HEK293 (cell line): ENCODE measurements at regions not wholly inside any gene's neighbourhood (a gene's known extent, or its start where the extent isn't known, plus 50 kb on each side); places are given as distances from the start of the nearest gene placed in this dataset.

Experiments used
- CTCF ChIA-PET: fragments of 350-600 bp; formaldehyde crosslinking; extraction: SDS; loops from one replicate; lab custom pipeline; 2021; ENCODE audit warnings: antibody characterized with exemption; lab: Yijun Ruan, JAX
- POLR2A ChIA-PET: fragments of 300-600 bp; formaldehyde crosslinking; extraction: SDS; loops from one replicate; lab custom pipeline; 2020; ENCODE audit warnings: antibody characterized with exemption, inconsistent platforms; lab: Yijun Ruan, JAX
- H3K27ac ChIP-seq: fragments of 200-500 bp; sonication (Bioruptor generic); 2 replicates; pipeline ENCODE4 v1.5.1; 2014; ENCODE audit warnings: low read depth, low read length, control low read depth, inconsistent platforms; ENCODE audit errors: extremely low read depth
- H3K36me3 ChIP-seq, 2 experiments: fragments of 200-500 bp in 1 of 2; sonication (Bioruptor generic) in 1 of 2; 1 replicate in 1 of 2; 2 replicates in 1 of 2; pipeline ENCODE4 v1.5.1; 2014 to 2017; ENCODE audit warnings: inconsistent platforms in 2 of 2, low read length in 2 of 2; ENCODE audit not compliant: control insufficient read depth in 2 of 2, insufficient read depth in 1 of 2
- H3K4me1 ChIP-seq: fragments of 200-500 bp; sonication (Bioruptor generic); 2 replicates; pipeline ENCODE4 v1.5.1; 2014; ENCODE audit warnings: mild to moderate bottlenecking, low read length, inconsistent platforms; ENCODE audit not compliant: control insufficient read depth, insufficient read depth
- H3K4me3 ChIP-seq: 2 replicates; pipeline ENCODE4 v1.5.1; 2011; ENCODE audit warnings: low read depth, mild to moderate bottlenecking, control low read depth, low read length, moderate library complexity
- H3K9me3 ChIP-seq: fragments of 200-500 bp; sonication (Bioruptor generic); 2 replicates; pipeline ENCODE4 v1.5.1; 2014; ENCODE audit warnings: low read depth, low read length, inconsistent platforms; ENCODE audit not compliant: control insufficient read depth, insufficient read depth
- MZF1 ChIP-seq: fragments of 450-650 bp; formaldehyde crosslinking; IDR thresholded peaks from 2 replicates; pipeline ENCODE4 v1.5.1; 2017; ENCODE audit warnings: missing biosample characterization, missing genetic modification characterization, borderline replicate concordance
- REPIN1 ChIP-seq: fragments of 450-650 bp; formaldehyde crosslinking; IDR thresholded peaks from 2 replicates; pipeline ENCODE4 v1.5.1; 2017; ENCODE audit warnings: missing biosample characterization, missing genetic modification characterization, low read depth
- ZBTB1 ChIP-seq: fragments of 450-650 bp; formaldehyde crosslinking; IDR thresholded peaks from 2 replicates; pipeline ENCODE4 v1.5.1; 2016; ENCODE audit warnings: missing biosample characterization, missing genetic modification characterization
- ZBTB20 ChIP-seq: fragments of 450-650 bp; formaldehyde crosslinking; IDR thresholded peaks from 2 replicates; pipeline ENCODE4 v1.5.1; 2016; ENCODE audit warnings: missing biosample characterization, missing genetic modification characterization
- ZFP3 ChIP-seq: fragments of 450-650 bp; formaldehyde crosslinking; IDR thresholded peaks from 2 replicates; pipeline ENCODE4 v1.5.1; 2016; ENCODE audit warnings: low read depth, missing biosample characterization, missing genetic modification characterization
- ZNF174 ChIP-seq: fragments of 450-650 bp; formaldehyde crosslinking; IDR thresholded peaks from 2 replicates; pipeline ENCODE4 v1.5.0; 2017; ENCODE audit warnings: missing biosample characterization, mild to moderate bottlenecking, missing genetic modification characterization
- ZNF366 ChIP-seq: fragments of 450-650 bp; formaldehyde crosslinking; conservative IDR thresholded peaks from 2 replicates; pipeline ENCODE4 v1.5.1; 2016; ENCODE audit warnings: missing biosample characterization, missing genetic modification characterization
- ZNF433 ChIP-seq: fragments of 450-650 bp; formaldehyde crosslinking; IDR thresholded peaks from 2 replicates; pipeline ENCODE4 v1.5.1; 2016; ENCODE audit warnings: missing biosample characterization, missing genetic modification characterization, low read depth
- ZNF544 ChIP-seq: fragments of 450-650 bp; formaldehyde crosslinking; IDR thresholded peaks from 2 replicates; pipeline ENCODE4 v1.5.0; 2017; ENCODE audit warnings: missing biosample characterization, missing genetic modification characterization
- ZNF596 ChIP-seq: fragments of 450-650 bp; IDR thresholded peaks from 2 replicates; pipeline ENCODE4 v1.5.0; 2018; ENCODE audit warnings: missing biosample characterization, mild to moderate bottlenecking, missing genetic modification characterization, moderate library complexity
- ZNF654 ChIP-seq: fragments of 450-650 bp; formaldehyde crosslinking; IDR thresholded peaks from 2 replicates; pipeline ENCODE4 v1.5.1; 2016; ENCODE audit warnings: low read depth, missing biosample characterization, missing genetic modification characterization
- ZNF677 ChIP-seq: fragments of 450-650 bp; IDR thresholded peaks from 2 replicates; pipeline ENCODE4 v1.5.0; 2018; ENCODE audit warnings: missing biosample characterization, mild to moderate bottlenecking, missing genetic modification characterization, moderate library complexity
- ZNF837 ChIP-seq: fragments of 450-650 bp; formaldehyde crosslinking; IDR thresholded peaks from 2 replicates; pipeline ENCODE4 v1.5.1; 2016; ENCODE audit warnings: missing biosample characterization, missing genetic modification characterization
- TF ChIP-seq, protein P1 (sequence below): fragments of 450-650 bp; formaldehyde crosslinking; IDR thresholded peaks from 2 replicates; pipeline ENCODE4 v1.5.1; 2016; ENCODE audit warnings: missing biosample characterization, missing genetic modification characterization, low read depth
- TF ChIP-seq, protein P2 (sequence below): fragments of 450-650 bp; formaldehyde crosslinking; IDR thresholded peaks from 2 replicates; pipeline ENCODE4 v1.5.1; 2016; ENCODE audit warnings: missing biosample characterization, missing genetic modification characterization
- TF ChIP-seq, protein P3 (sequence below): fragments of 450-650 bp; formaldehyde crosslinking; IDR thresholded peaks from 2 replicates; pipeline ENCODE4 v1.5.1; 2017; ENCODE audit warnings: missing biosample characterization, missing genetic modification characterization
- TF ChIP-seq, protein P4 (sequence below): fragments of 450-650 bp; formaldehyde crosslinking; conservative IDR thresholded peaks from 2 replicates; pipeline ENCODE4 v1.5.1; 2016; ENCODE audit warnings: low read depth, missing biosample characterization, missing genetic modification characterization
- TF ChIP-seq, protein P5 (sequence below): fragments of 450-650 bp; formaldehyde crosslinking; IDR thresholded peaks from 2 replicates; pipeline ENCODE4 v1.5.1; 2016; ENCODE audit warnings: missing biosample characterization, missing genetic modification characterization

DNA sequence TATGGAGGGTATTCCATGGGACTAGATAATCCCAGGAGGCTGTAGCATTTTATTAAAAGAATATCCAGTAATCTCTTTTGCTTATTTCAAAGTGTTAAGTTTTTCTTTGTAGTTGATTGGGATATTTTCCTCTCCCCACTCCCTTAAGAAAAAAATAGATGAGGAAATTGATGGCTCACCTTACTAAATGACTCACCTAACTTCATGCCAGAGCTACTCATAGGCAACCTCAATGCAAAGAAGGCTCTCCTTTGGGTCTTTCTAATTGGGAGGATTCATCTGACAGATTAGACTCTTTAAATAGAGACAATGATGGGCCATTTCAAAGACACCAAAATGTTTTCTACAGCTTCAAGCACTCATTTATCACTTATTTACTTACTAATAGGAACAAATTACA, 528.5 kb upstream of the BTBD3 start:
- no peaks in the 10 kb centered on the region for H3K4me1 ChIP-seq
- TF ChIP-seq ZNF366 (tag by site-specific recombination) (no peak), ZNF837 (tag by site-specific recombination) (no peak), ZFP3 (no peak), ZNF174 (tag by site-specific recombination) (no peak), ZNF433 (no peak), ZNF677 (tag by site-specific recombination) (no peak), REPIN1 (tag by site-specific recombination) (no peak), ZNF596 (tag by site-specific recombination) (no peak), ZNF544 (tag by site-specific recombination) (no peak), MZF1 (tag by site-specific recombination) (no peak), ZBTB20 (tag by site-specific recombination) (no peak), ZBTB1 (tag by site-specific recombination) (no peak), ZNF654 (no peak)
- TF ChIP-seq, protein P1, sequence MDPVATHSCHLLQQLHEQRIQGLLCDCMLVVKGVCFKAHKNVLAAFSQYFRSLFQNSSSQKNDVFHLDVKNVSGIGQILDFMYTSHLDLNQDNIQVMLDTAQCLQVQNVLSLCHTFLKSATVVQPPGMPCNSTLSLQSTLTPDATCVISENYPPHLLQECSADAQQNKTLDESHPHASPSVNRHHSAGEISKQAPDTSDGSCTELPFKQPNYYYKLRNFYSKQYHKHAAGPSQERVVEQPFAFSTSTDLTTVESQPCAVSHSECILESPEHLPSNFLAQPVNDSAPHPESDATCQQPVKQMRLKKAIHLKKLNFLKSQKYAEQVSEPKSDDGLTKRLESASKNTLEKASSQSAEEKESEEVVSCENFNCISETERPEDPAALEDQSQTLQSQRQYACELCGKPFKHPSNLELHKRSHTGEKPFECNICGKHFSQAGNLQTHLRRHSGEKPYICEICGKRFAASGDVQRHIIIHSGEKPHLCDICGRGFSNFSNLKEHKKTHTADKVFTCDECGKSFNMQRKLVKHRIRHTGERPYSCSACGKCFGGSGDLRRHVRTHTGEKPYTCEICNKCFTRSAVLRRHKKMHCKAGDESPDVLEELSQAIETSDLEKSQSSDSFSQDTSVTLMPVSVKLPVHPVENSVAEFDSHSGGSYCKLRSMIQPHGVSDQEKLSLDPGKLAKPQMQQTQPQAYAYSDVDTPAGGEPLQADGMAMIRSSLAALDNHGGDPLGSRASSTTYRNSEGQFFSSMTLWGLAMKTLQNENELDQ (tag by site-specific recombination), result no peak
- TF ChIP-seq, protein P2, sequence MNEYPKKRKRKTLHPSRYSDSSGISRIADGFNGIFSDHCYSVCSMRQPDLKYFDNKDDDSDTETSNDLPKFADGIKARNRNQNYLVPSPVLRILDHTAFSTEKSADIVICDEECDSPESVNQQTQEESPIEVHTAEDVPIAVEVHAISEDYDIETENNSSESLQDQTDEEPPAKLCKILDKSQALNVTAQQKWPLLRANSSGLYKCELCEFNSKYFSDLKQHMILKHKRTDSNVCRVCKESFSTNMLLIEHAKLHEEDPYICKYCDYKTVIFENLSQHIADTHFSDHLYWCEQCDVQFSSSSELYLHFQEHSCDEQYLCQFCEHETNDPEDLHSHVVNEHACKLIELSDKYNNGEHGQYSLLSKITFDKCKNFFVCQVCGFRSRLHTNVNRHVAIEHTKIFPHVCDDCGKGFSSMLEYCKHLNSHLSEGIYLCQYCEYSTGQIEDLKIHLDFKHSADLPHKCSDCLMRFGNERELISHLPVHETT (tag by site-specific recombination), result no peak
- TF ChIP-seq, protein P3, sequence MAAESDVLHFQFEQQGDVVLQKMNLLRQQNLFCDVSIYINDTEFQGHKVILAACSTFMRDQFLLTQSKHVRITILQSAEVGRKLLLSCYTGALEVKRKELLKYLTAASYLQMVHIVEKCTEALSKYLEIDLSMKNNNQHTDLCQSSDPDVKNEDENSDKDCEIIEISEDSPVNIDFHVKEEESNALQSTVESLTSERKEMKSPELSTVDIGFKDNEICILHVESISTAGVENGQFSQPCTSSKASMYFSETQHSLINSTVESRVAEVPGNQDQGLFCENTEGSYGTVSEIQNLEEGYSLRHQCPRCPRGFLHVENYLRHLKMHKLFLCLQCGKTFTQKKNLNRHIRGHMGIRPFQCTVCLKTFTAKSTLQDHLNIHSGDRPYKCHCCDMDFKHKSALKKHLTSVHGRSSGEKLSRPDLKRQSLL (tag by site-specific recombination), result no peak
- TF ChIP-seq, protein P4, sequence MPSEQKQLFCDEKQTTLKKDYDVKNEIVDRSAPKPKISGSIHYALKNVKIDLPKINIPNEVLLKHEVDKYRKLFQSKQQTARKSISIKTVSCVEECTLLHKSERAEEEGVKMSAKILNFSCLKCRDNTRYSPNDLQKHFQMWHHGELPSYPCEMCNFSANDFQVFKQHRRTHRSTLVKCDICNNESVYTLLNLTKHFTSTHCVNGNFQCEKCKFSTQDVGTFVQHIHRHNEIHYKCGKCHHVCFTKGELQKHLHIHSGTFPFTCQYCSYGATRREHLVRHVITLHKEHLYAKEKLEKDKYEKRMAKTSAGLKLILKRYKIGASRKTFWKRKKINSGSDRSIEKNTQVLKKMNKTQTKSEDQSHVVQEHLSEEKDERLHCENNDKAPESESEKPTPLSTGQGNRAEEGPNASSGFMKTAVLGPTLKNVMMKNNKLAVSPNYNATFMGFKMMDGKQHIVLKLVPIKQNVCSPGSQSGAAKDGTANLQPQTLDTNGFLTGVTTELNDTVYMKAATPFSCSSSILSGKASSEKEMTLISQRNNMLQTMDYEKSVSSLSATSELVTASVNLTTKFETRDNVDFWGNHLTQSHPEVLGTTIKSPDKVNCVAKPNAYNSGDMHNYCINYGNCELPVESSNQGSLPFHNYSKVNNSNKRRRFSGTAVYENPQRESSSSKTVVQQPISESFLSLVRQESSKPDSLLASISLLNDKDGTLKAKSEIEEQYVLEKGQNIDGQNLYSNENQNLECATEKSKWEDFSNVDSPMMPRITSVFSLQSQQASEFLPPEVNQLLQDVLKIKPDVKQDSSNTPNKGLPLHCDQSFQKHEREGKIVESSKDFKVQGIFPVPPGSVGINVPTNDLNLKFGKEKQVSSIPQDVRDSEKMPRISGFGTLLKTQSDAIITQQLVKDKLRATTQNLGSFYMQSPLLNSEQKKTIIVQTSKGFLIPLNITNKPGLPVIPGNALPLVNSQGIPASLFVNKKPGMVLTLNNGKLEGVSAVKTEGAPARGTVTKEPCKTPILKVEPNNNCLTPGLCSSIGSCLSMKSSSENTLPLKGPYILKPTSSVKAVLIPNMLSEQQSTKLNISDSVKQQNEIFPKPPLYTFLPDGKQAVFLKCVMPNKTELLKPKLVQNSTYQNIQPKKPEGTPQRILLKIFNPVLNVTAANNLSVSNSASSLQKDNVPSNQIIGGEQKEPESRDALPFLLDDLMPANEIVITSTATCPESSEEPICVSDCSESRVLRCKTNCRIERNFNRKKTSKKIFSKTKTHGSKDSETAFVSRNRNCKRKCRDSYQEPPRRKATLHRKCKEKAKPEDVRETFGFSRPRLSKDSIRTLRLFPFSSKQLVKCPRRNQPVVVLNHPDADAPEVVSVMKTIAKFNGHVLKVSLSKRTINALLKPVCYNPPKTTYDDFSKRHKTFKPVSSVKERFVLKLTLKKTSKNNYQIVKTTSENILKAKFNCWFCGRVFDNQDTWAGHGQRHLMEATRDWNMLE, result no peak
- TF ChIP-seq, protein P5, sequence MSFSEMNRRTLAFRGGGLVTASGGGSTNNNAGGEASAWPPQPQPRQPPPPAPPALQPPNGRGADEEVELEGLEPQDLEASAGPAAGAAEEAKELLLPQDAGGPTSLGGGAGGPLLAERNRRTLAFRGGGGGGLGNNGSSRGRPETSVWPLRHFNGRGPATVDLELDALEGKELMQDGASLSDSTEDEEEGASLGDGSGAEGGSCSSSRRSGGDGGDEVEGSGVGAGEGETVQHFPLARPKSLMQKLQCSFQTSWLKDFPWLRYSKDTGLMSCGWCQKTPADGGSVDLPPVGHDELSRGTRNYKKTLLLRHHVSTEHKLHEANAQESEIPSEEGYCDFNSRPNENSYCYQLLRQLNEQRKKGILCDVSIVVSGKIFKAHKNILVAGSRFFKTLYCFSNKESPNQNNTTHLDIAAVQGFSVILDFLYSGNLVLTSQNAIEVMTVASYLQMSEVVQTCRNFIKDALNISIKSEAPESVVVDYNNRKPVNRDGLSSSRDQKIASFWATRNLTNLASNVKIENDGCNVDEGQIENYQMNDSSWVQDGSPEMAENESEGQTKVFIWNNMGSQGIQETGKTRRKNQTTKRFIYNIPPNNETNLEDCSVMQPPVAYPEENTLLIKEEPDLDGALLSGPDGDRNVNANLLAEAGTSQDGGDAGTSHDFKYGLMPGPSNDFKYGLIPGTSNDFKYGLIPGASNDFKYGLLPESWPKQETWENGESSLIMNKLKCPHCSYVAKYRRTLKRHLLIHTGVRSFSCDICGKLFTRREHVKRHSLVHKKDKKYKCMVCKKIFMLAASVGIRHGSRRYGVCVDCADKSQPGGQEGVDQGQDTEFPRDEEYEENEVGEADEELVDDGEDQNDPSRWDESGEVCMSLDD (tag by site-specific recombination), result no peak
- H3K9me3 ChIP-seq, result no peaks in the 10 kb centered on the region
- no peaks in the 10 kb centered on the region for H3K36me3 ChIP-seq
- H3K4me3 ChIP-seq, result no peak overlapping the region
- POLR2A ChIA-PET, result no interaction called here
- CTCF ChIA-PET, result no interaction called here
- no peak overlapping the region for H3K27ac ChIP-seq
